Epithelial cell of esophagus (primary cell): ENCODE measurements at regions not wholly inside any gene's neighbourhood (a gene's known extent, or its start where the extent isn't known, plus 50 kb on each side); places are given as distances from the start of the nearest gene placed in this dataset.
A peak's percentile ranks its signal among the peaks of the same experiment; 100 is the strongest.

Source experiments
- DNase-seq: peaks from one replicate; pipeline ENCODE4 v3.0.0; 2010; ENCODE audit warnings: low read depth
- H3K4me3 ChIP-seq: 2 replicates; pipeline ENCODE4 v1.5.1; 2011; ENCODE audit warnings: mild to moderate bottlenecking, low read length, control low read depth
- CTCF ChIP-seq: IDR thresholded peaks from 2 replicates; pipeline ENCODE4 v1.5.1; 2011; ENCODE audit warnings: low read depth, mild to moderate bottlenecking, low read length, control low read depth, inconsistent platforms; ENCODE audit not compliant: insufficient read depth; ENCODE audit errors: missing control alignments

GRCh38 chr2:228956701-228957474 lies 314.2 kb downstream of the PID1 start:
- no peak for TF ChIP-seq CTCF
- H3K4me3 ChIP-seq, result no peak overlapping the region
- no peak for DNase-seq

GRCh38 chr2:228949831-228950230 lies 321.3 kb downstream of the PID1 start:
- TF ChIP-seq CTCF, result no peak
- H3K4me3 ChIP-seq, result no peak overlapping the region
- no peak for DNase-seq

- H3K4me3 ChIP-seq, result no peak overlapping the region
- no peak for DNase-seq
- TF ChIP-seq CTCF, result no peak
Observed at GRCh38 chr2:228945710-228946109, 325.4 kb downstream of the PID1 start.

GRCh38 chr2:228942856-228943255 lies 328.2 kb downstream of the PID1 start:
- no peak for DNase-seq
- H3K4me3 ChIP-seq, result no peak overlapping the region
- TF ChIP-seq CTCF, result no peak

GRCh38 chr2:228938629-228939028 lies 332.5 kb downstream of the PID1 start:
- H3K4me3 ChIP-seq, result no peak overlapping the region
- DNase-seq, result no peak
- TF ChIP-seq CTCF, result no peak

GRCh38 chr2:228927028-228928010 lies 343.8 kb downstream of the PID1 start:
- TF ChIP-seq CTCF, result no peak
- H3K4me3 ChIP-seq, result no peak overlapping the region
- DNase-seq, result peak; percentile 52
